ENCODE measurements at regions not wholly inside any gene's neighbourhood (a gene's known extent, or its start where the extent isn't known, plus 50 kb on each side); places are given as distances from the start of the nearest gene placed in this dataset.

- DNase-seq (ENCODE audit: low read depth) = no peak
These were observed 78.3 kb upstream of the RGMA start for GRCh38 chr15:93167291-93167690.

- DNase-seq (ENCODE audit: low read depth) = no peak
These were observed 77.7 kb upstream of the RGMA start for GRCh38 chr15:93166675-93167074.

GRCh38 chr15:93165734-93166470, 76.9 kb upstream of the RGMA start:
- no peak for DNase-seq (ENCODE audit: low read depth)

GRCh38 chr15:93164409-93164808, 75.4 kb upstream of the RGMA start:
- no peak for DNase-seq (ENCODE audit: low read depth)

- no peak for DNase-seq (ENCODE audit: low read depth)
These were observed 73.5 kb upstream of the RGMA start for GRCh38 chr15:93162560-93162959.

- DNase-seq (ENCODE audit: low read depth) = no peak
These were observed 70.9 kb upstream of the RGMA start for GRCh38 chr15:93159930-93160329.

GRCh38 chr15:93158097-93158900, 69.3 kb upstream of the RGMA start:
- no peak for DNase-seq (ENCODE audit: low read depth)

- no peak for DNase-seq (ENCODE audit: low read depth)
These were observed 65.7 kb upstream of the RGMA start for GRCh38 chr15:93154666-93155065.

- no peak for DNase-seq (ENCODE audit: low read depth)
These were observed 63.9 kb upstream of the RGMA start for GRCh38 chr15:93152951-93153350.

- DNase-seq (ENCODE audit: low read depth) = no peak
These were observed 63.3 kb upstream of the RGMA start for GRCh38 chr15:93152360-93152759.

- DNase-seq (ENCODE audit: low read depth) = no peak
These were observed 62.2 kb upstream of the RGMA start for GRCh38 chr15:93150910-93151881.

- DNase-seq (ENCODE audit: low read depth) = no peak
These were observed 57.6 kb upstream of the RGMA start for GRCh38 chr15:93146601-93147000.

- DNase-seq (ENCODE audit: low read depth) = no peak
These were observed 57.2 kb upstream of the RGMA start for GRCh38 chr15:93146196-93146595.

- no peak for DNase-seq (ENCODE audit: low read depth)
These were observed 55.6 kb upstream of the RGMA start for GRCh38 chr15:93144463-93145236.

GRCh38 chr15:93143186-93143585, 54.2 kb upstream of the RGMA start:
- no peak for DNase-seq (ENCODE audit: low read depth)

- no peak for DNase-seq (ENCODE audit: low read depth)
These were observed 52.4 kb upstream of the RGMA start for GRCh38 chr15:93141371-93141794.

- DNase-seq (ENCODE audit: low read depth) = no peak
These were observed 50.4 kb upstream of the RGMA start for GRCh38 chr15:93139436-93139835.

GRCh38 chr15:93138681-93139250, 49.8 kb upstream of the RGMA start:
- no peak for DNase-seq (ENCODE audit: low read depth)

Data from RPMI7951 (cell line).